Endothelial cell (in vitro differentiated cells): ENCODE measurements at regions not wholly inside any gene's neighbourhood (a gene's known extent, or its start where the extent isn't known, plus 50 kb on each side); places are given as distances from the start of the nearest gene placed in this dataset.

Experiments used
- DNase-seq: peaks from one replicate; pipeline ENCODE4 v3.0.0; 2021; ENCODE audit warnings: low spot score
- H3K27ac Mint-ChIP-seq: one replicate; pipeline ENCODE4 v1.8.0; 2021; ENCODE audit warnings: mixed read lengths, inconsistent platforms; ENCODE audit not compliant: unreplicated experiment
- H3K27me3 Mint-ChIP-seq: one replicate; pipeline ENCODE4 v1.8.0; 2021; ENCODE audit warnings: mild to moderate bottlenecking, moderate library complexity, mixed read lengths, inconsistent platforms; ENCODE audit not compliant: unreplicated experiment
- H3K36me3 Mint-ChIP-seq: one replicate; pipeline ENCODE4 v1.8.0; 2021; ENCODE audit warnings: mild to moderate bottlenecking, low read depth, mixed read lengths, inconsistent platforms; ENCODE audit not compliant: unreplicated experiment
- H3K4me1 Mint-ChIP-seq: one replicate; pipeline ENCODE4 v1.8.0; 2021; ENCODE audit warnings: mild to moderate bottlenecking, mixed read lengths, inconsistent platforms; ENCODE audit not compliant: unreplicated experiment
- H3K4me3 Mint-ChIP-seq: one replicate; pipeline ENCODE4 v1.8.0; 2021; ENCODE audit warnings: mild to moderate bottlenecking, mixed read lengths, inconsistent platforms; ENCODE audit not compliant: unreplicated experiment
- H3K9me3 Mint-ChIP-seq: one replicate; pipeline ENCODE4 v1.8.0; 2021; ENCODE audit warnings: mixed read lengths, inconsistent platforms; ENCODE audit not compliant: unreplicated experiment
- CTCF ChIP-seq: fragments of 200-600 bp; sonication (generic); IDR thresholded peaks from one replicate; pipeline ENCODE4 v1.5.0; 2021; ENCODE audit warnings: antibody characterized with exemption; ENCODE audit not compliant: unreplicated experiment

- H3K36me3 Mint-ChIP-seq: no peaks in the 10 kb centered on the region
- H3K27ac Mint-ChIP-seq: no peak overlapping the region
- H3K4me1 Mint-ChIP-seq: no peaks in the 10 kb centered on the region
- DNase-seq: no peak
- no peaks in the 10 kb centered on the region for H3K9me3 Mint-ChIP-seq
- H3K27me3 Mint-ChIP-seq: peaks cover 6% of the 10 kb centered on the region
- no peak overlapping the region for H3K4me3 Mint-ChIP-seq
- no peak for TF ChIP-seq CTCF
These were observed 1445.6 kb downstream of the TBC1D22A start for GRCh38 chr22:48207919-48208535.

GRCh38 chr22:48205790-48206189, 1443.3 kb downstream of the TBC1D22A start:
- no peaks in the 10 kb centered on the region for H3K4me1 Mint-ChIP-seq
- no peak for TF ChIP-seq CTCF
- H3K27me3 Mint-ChIP-seq: peaks cover 6% of the 10 kb centered on the region

GRCh38 chr22:48205161-48205560, 1442.7 kb downstream of the TBC1D22A start:
- no peak overlapping the region for H3K27ac Mint-ChIP-seq
- H3K9me3 Mint-ChIP-seq: no peaks in the 10 kb centered on the region
- no peaks in the 10 kb centered on the region for H3K4me1 Mint-ChIP-seq

More at GRCh38 chr22:48205790-48206189, 1443.3 kb downstream of the TBC1D22A start:
- no peaks in the 10 kb centered on the region for H3K9me3 Mint-ChIP-seq
- no peaks in the 10 kb centered on the region for H3K36me3 Mint-ChIP-seq
- no peak overlapping the region for H3K27ac Mint-ChIP-seq
- no peak for DNase-seq
- H3K4me3 Mint-ChIP-seq: no peak overlapping the region

GRCh38 chr22:48204296-48204695, 1441.8 kb downstream of the TBC1D22A start:
- Mint-ChIP-seq H3K27me3 (no peaks in the 10 kb centered on the region), H3K27ac (no peak overlapping the region), H3K9me3 (no peaks in the 10 kb centered on the region), H3K4me3 (no peak overlapping the region), H3K36me3 (no peaks in the 10 kb centered on the region), H3K4me1 (no peaks in the 10 kb centered on the region)
- no peak for TF ChIP-seq CTCF
- DNase-seq: no peak

More at GRCh38 chr22:48205161-48205560, 1442.7 kb downstream of the TBC1D22A start:
- TF ChIP-seq CTCF: no peak
- Mint-ChIP-seq H3K4me3 (no peak overlapping the region), H3K36me3 (no peaks in the 10 kb centered on the region), H3K27me3 (peaks cover 3% of the 10 kb centered on the region)
- DNase-seq: no peak

- Mint-ChIP-seq H3K27me3 (no peaks in the 10 kb centered on the region), H3K4me1 (peaks cover 2% of the 10 kb centered on the region), H3K4me3 (no peak overlapping the region), H3K27ac (no peak overlapping the region), H3K9me3 (no peaks in the 10 kb centered on the region), H3K36me3 (no peaks in the 10 kb centered on the region)
- DNase-seq: no peak
- TF ChIP-seq CTCF: no peak
These were observed 1437.2 kb downstream of the TBC1D22A start for GRCh38 chr22:48199667-48200066.
